H9 (cell line): ENCODE measurements at regions not wholly inside any gene's neighbourhood (a gene's known extent, or its start where the extent isn't known, plus 50 kb on each side); places are given as distances from the start of the nearest gene placed in this dataset.
A peak's percentile ranks its signal among the peaks of the same experiment; 100 is the strongest.

ENCODE experiments used
- DNase-seq: peaks from one replicate; pipeline ENCODE4 v3.0.0-alpha.2; 2017
- H2AFZ ChIP-seq: one replicate; pipeline ENCODE4 v1.6.1; 2013; ENCODE audit warnings: mild to moderate bottlenecking, low read length, control low read depth, moderate library complexity
- H2AK5ac ChIP-seq: 2 replicates; pipeline ENCODE4 v1.6.1; 2013; ENCODE audit warnings: low read length, control low read depth, mixed read lengths; ENCODE audit not compliant: insufficient read length
- H2BK120ac ChIP-seq: one replicate; pipeline ENCODE4 v1.6.1; 2013; ENCODE audit warnings: low read depth, mild to moderate bottlenecking, low read length, control low read depth, inconsistent platforms; ENCODE audit not compliant: poor library complexity, severe bottlenecking
- H2BK12ac ChIP-seq: 2 replicates; pipeline ENCODE4 v1.6.1; 2013; ENCODE audit warnings: low read length, control low read depth, mixed read lengths, low read depth; ENCODE audit not compliant: insufficient read length
- H2BK15ac ChIP-seq: 2 replicates; pipeline ENCODE4 v1.6.1; 2013; ENCODE audit warnings: low read depth, low read length, control low read depth
- H2BK20ac ChIP-seq: one replicate; pipeline ENCODE4 v1.6.1; 2013; ENCODE audit warnings: low read depth, mild to moderate bottlenecking, low read length, control low read depth, inconsistent platforms; ENCODE audit not compliant: poor library complexity, severe bottlenecking
- H2BK5ac ChIP-seq: 2 replicates; pipeline ENCODE4 v1.6.1; 2013; ENCODE audit warnings: low read length, control low read depth, mixed read lengths; ENCODE audit not compliant: insufficient read length
- H3K14ac ChIP-seq: 2 replicates; pipeline ENCODE4 v1.6.1; 2013; ENCODE audit warnings: low read length, control low read depth; ENCODE audit not compliant: insufficient read depth
- H3K18ac ChIP-seq: 2 replicates; pipeline ENCODE4 v1.6.1; 2013; ENCODE audit warnings: low read depth, mild to moderate bottlenecking, mixed read lengths, low read length, control low read depth; ENCODE audit not compliant: insufficient read length
- H3K23ac ChIP-seq: 2 replicates; pipeline ENCODE4 v1.6.1; 2013; ENCODE audit warnings: low read length, control low read depth, mixed read lengths, low read depth; ENCODE audit not compliant: insufficient read length
- H3K23me2 ChIP-seq: 2 replicates; pipeline ENCODE4 v1.6.1; 2013; ENCODE audit warnings: low read depth, mild to moderate bottlenecking, mixed read lengths, low read length, control low read depth; ENCODE audit not compliant: insufficient read length, poor library complexity, severe bottlenecking
- H3K27ac ChIP-seq: 2 replicates; pipeline ENCODE4 v1.5.1; 2013; ENCODE audit warnings: low read length, control low read depth, mixed read lengths, low read depth; ENCODE audit not compliant: insufficient read length
- H3K27me3 ChIP-seq: 2 replicates; pipeline ENCODE4 v1.6.1; 2013; ENCODE audit warnings: low read length, control low read depth, inconsistent platforms; ENCODE audit not compliant: insufficient read depth
- H3K4ac ChIP-seq: 2 replicates; pipeline ENCODE4 v1.6.1; 2013; ENCODE audit warnings: low read depth, mild to moderate bottlenecking, control low read depth, inconsistent platforms, low read length, moderate library complexity
- H3K4me1 ChIP-seq: 2 replicates; pipeline ENCODE4 v1.6.1; 2013; ENCODE audit warnings: low read length, control low read depth, inconsistent platforms; ENCODE audit not compliant: insufficient read depth
- H3K4me2 ChIP-seq: 2 replicates; pipeline ENCODE4 v1.6.1; 2013; ENCODE audit warnings: low read length, control low read depth, mixed read lengths; ENCODE audit not compliant: insufficient read length, insufficient read depth
- H3K56ac ChIP-seq: 2 replicates; pipeline ENCODE4 v1.6.1; 2013; ENCODE audit warnings: low read depth, mild to moderate bottlenecking, mixed read lengths, low read length, control low read depth; ENCODE audit not compliant: insufficient read length
- H3K79me1 ChIP-seq: 2 replicates; pipeline ENCODE4 v1.6.1; 2013; ENCODE audit warnings: low read depth, mild to moderate bottlenecking, moderate library complexity, low read length, control low read depth, inconsistent platforms; ENCODE audit not compliant: insufficient read depth, poor library complexity, severe bottlenecking
- H3K79me2 ChIP-seq: 2 replicates; pipeline ENCODE4 v1.6.1; 2013; ENCODE audit warnings: low read length, control low read depth, inconsistent platforms; ENCODE audit not compliant: insufficient read depth
- H3K9ac ChIP-seq: 2 replicates; pipeline ENCODE4 v1.6.1; 2013; ENCODE audit warnings: low read length, control low read depth, mixed read lengths; ENCODE audit not compliant: insufficient read length; ENCODE audit errors: extremely low read depth
- H3K9me3 ChIP-seq: one replicate; pipeline ENCODE4 v1.6.1; 2013; ENCODE audit warnings: low read depth, low read length, inconsistent platforms; ENCODE audit not compliant: control insufficient read depth
- H3T11ph ChIP-seq: one replicate; pipeline ENCODE4 v1.6.1; 2013; ENCODE audit warnings: mild to moderate bottlenecking, low read length, control low read depth, inconsistent platforms
- H4K20me1 ChIP-seq: one replicate; pipeline ENCODE4 v1.6.1; 2013; ENCODE audit not compliant: control insufficient read depth, insufficient read length, insufficient read depth
- H4K5ac ChIP-seq: 2 replicates; pipeline ENCODE4 v1.6.1; 2013; ENCODE audit warnings: low read depth, mild to moderate bottlenecking, mixed read lengths, low read length, control low read depth; ENCODE audit not compliant: insufficient read length
- H4K8ac ChIP-seq: replicated peaks from 2 replicates; pipeline ENCODE4 v1.6.1; 2013; ENCODE audit warnings: low read length, control low read depth, mixed read lengths, low read depth; ENCODE audit not compliant: insufficient read length
- H4K91ac ChIP-seq: 2 replicates; pipeline ENCODE4 v1.6.1; 2013; ENCODE audit warnings: low read depth, mild to moderate bottlenecking, moderate library complexity, mixed read lengths, low read length, control low read depth; ENCODE audit not compliant: insufficient read length
- H3K27ac Mint-ChIP-seq, 3 experiments: 2 replicates in 2 of 3; 3 replicates in 1 of 3; pipeline ENCODE4 v1.8.0; 2020 to 2021; ENCODE audit warnings: mixed read lengths in 3 of 3, mild to moderate bottlenecking in 1 of 3, moderate library complexity in 1 of 3
- H3K27me3 Mint-ChIP-seq: 2 replicates; pipeline ENCODE4 v1.8.0; 2021; ENCODE audit warnings: low read depth, mild to moderate bottlenecking, moderate library complexity, mixed read lengths
- H3K36me3 Mint-ChIP-seq, 3 experiments: 2 replicates in 2 of 3; 3 replicates in 1 of 3; pipeline ENCODE4 v1.8.0; 2020 to 2021; ENCODE audit warnings: low read depth in 3 of 3, mixed read lengths in 3 of 3; ENCODE audit not compliant: insufficient read depth in 1 of 3
- H3K4me1 Mint-ChIP-seq, 2 experiments: 2 replicates each; pipeline ENCODE4 v1.8.0; 2020; ENCODE audit warnings: mixed read lengths in 2 of 2
- H3K4me3 Mint-ChIP-seq, 2 experiments: 2 replicates in 1 of 2; 3 replicates in 1 of 2; pipeline ENCODE4 v1.8.0; 2020 to 2021; ENCODE audit warnings: mild to moderate bottlenecking in 2 of 2, mixed read lengths in 2 of 2, moderate library complexity in 1 of 2
- H3K9me3 Mint-ChIP-seq, 2 experiments: 2 replicates in 1 of 2; 3 replicates in 1 of 2; pipeline ENCODE4 v1.8.0; 2020; ENCODE audit warnings: mild to moderate bottlenecking in 2 of 2, mixed read lengths in 2 of 2, moderate library complexity in 1 of 2
- WGBS: extraction: QIAGEN DNeasy Blood & Tissue Kit; methylation state at CpG from one replicate; pipeline ENCODE4 v1.1.7; 2013; ENCODE audit warnings: missing lambda C conversion rate, low lambda C conversion rate, mixed read lengths; ENCODE audit not compliant: insufficient read length; ENCODE audit errors: extremely low coverage; 5-methylcytosine and 5-hydroxymethylcytosine counted together
- TF ChIP-seq, protein P1 (sequence below): fragments of 200-600 bp; sonication (generic); conservative IDR thresholded peaks from 3 replicates; pipeline ENCODE4 v1.8.0; 2021; ENCODE audit warnings: antibody characterized with exemption, mild to moderate bottlenecking

DNA sequence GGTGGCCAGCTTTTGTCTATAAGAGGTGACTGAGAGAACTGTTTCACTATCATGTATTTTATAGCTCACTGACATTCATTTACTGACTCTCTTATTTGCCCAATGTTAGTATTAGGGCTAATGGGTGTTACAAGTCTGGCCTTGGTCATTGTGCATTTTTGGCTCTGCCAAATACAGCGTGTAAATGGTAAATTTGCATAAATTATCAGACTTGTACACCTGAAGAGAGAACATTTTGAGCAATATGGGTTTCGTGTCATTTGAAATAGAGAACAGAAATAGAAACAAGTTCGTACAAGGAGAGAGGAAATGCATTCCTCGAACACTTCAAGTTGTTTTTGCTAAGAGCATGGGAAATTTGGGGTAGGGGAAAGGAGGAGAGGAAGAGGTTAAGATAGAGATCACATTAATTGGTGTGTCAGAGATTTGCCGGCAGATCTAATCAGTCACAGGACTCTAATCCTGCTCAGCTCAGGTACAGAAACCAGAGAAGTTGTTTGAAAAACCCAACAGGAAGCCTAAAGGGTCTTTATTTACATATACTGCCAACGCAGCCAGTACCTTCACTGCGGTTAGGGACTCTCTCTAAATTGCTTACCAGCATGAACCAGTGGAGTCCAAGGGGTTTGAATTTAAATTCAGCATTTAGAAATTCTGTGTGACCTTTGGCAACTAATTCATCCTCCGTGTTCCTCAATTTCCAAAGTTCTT, 261.5 kb downstream of the GPATCH2 start:
- Histone ChIP-seq H3T11ph (no peak overlapping the region), H2BK15ac (no peak overlapping the region), H3K27me3 (peaks cover 2% of the 10 kb centered on the region; the same call in 1 of the 2 replicates), H3K4me1 (peaks cover 10% of the 10 kb centered on the region), H3K9ac (no peak overlapping the region), H3K18ac (no peak overlapping the region), H2AFZ (no peak overlapping the region), H4K5ac (no peak overlapping the region), H3K27ac (no peak overlapping the region), H3K4me2 (peak overlapping the region; percentile 51), H3K9me3 (no peaks in the 10 kb centered on the region), H2BK12ac (no peak overlapping the region), H2BK5ac (no peak overlapping the region), H3K23ac (no peak overlapping the region), H2BK20ac (no peak overlapping the region), H4K20me1 (no peaks in the 10 kb centered on the region), H2BK120ac (no peak overlapping the region), H3K56ac (no peak overlapping the region), H3K23me2 (no peaks in the 10 kb centered on the region), H2AK5ac (no peak overlapping the region), H4K8ac (no peak overlapping the region), H3K4ac (no peak overlapping the region), H3K79me2 (no peaks in the 10 kb centered on the region), H3K14ac (no peak overlapping the region), H3K79me1 (no peaks in the 10 kb centered on the region), H4K91ac (no peak overlapping the region)
- no CpG with 5 or more reads among the region's 8 CpGs for WGBS
- Mint-ChIP-seq H3K4me1 (peaks cover 40% of the 10 kb centered on the region in 2 experiments), H3K36me3 (peaks cover 0 to 3% (median 0%) of the 10 kb centered on the region in 3 experiments; a peak in 1 of 7 replicates), H3K27ac (no peak overlapping the region), H3K4me3 (peak overlapping the region; percentile 26 to 45; a peak in 3 of 5 replicates), H3K27me3 (peaks cover 51% of the 10 kb centered on the region), H3K9me3 (peaks cover 0 to 5% of the 10 kb centered on the region in 2 experiments; a peak in 1 of 5 replicates)
- DNase-seq = peak; percentile 45
- TF ChIP-seq, protein P1, sequence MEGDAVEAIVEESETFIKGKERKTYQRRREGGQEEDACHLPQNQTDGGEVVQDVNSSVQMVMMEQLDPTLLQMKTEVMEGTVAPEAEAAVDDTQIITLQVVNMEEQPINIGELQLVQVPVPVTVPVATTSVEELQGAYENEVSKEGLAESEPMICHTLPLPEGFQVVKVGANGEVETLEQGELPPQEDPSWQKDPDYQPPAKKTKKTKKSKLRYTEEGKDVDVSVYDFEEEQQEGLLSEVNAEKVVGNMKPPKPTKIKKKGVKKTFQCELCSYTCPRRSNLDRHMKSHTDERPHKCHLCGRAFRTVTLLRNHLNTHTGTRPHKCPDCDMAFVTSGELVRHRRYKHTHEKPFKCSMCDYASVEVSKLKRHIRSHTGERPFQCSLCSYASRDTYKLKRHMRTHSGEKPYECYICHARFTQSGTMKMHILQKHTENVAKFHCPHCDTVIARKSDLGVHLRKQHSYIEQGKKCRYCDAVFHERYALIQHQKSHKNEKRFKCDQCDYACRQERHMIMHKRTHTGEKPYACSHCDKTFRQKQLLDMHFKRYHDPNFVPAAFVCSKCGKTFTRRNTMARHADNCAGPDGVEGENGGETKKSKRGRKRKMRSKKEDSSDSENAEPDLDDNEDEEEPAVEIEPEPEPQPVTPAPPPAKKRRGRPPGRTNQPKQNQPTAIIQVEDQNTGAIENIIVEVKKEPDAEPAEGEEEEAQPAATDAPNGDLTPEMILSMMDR = no peak
